Prostate gland (tissue), 2 donors: ENCODE measurements at regions not wholly inside any gene's neighbourhood (a gene's known extent, or its start where the extent isn't known, plus 50 kb on each side); places are given as distances from the start of the nearest gene placed in this dataset.

ENCODE experiments used
- DNase-seq: peaks from one replicate; pipeline ENCODE4 v3.0.0-alpha.2; 2019; ENCODE audit warnings: low spot score
- H3K27ac ChIP-seq, 2 donors: fragments of 200-600 bp; sonication (generic); 2 replicates each; pipeline ENCODE4 v1.5.1; 2017 to 2019
- H3K27me3 ChIP-seq: fragments of 200-600 bp; sonication (generic); replicated peaks from 2 replicates; pipeline ENCODE4 v1.5.1; 2019; ENCODE audit not compliant: insufficient read depth
- H3K36me3 ChIP-seq, 2 donors: fragments of 200-600 bp; sonication (generic); 1 replicate in 1 of 2; 2 replicates in 1 of 2; pipeline versions ENCODE4 v1.5.1 to v1.8.1; 2017 to 2019
- H3K4me1 ChIP-seq: fragments of 200-600 bp; sonication (generic); replicated peaks from 2 replicates; pipeline ENCODE4 v1.5.1; 2019
- H3K4me3 ChIP-seq, 2 donors: fragments of 200-600 bp; sonication (generic); 2 replicates each; pipeline ENCODE4 v1.5.1; 2017 to 2019
- H3K9me3 ChIP-seq: fragments of 200-600 bp; sonication (generic); 2 replicates; pipeline ENCODE4 v1.5.1; 2017
- POLR2A ChIP-seq: fragments of 450-650 bp; IDR thresholded peaks from one replicate; pipeline ENCODE4 v1.6.1; 2016; ENCODE audit warnings: antibody characterized with exemption, mild to moderate bottlenecking
- POLR2AphosphoS5 ChIP-seq: sonication (generic); formaldehyde crosslinking; IDR thresholded peaks from one replicate; pipeline ENCODE4 v1.6.1; 2017; ENCODE audit warnings: antibody characterized with exemption
- WGBS: methylation state at CpG from one replicate; pipeline ENCODE4 v1.1.5; 2018; 5-methylcytosine and 5-hydroxymethylcytosine counted together
- intact Hi-C: fragments of 100-400 bp; cut with DNase I; formaldehyde crosslinking; loops from one replicate; pipeline ENCODE4 v1.14.2; 2022
- TF ChIP-seq, protein P1 (sequence below), 4 experiments: fragments of 200-600 bp in 2 of 4; fragments of 450-650 bp in 2 of 4; sonication (generic) in 2 of 4; IDR thresholded peaks; 1 replicate in 3 of 4; 2 replicates in 1 of 4; pipeline ENCODE4 v1.5.1; 2016 to 2019; ENCODE audit warnings: antibody characterized with exemption in 4 of 4, mild to moderate bottlenecking in 2 of 4, moderate library complexity in 2 of 4

DNA sequence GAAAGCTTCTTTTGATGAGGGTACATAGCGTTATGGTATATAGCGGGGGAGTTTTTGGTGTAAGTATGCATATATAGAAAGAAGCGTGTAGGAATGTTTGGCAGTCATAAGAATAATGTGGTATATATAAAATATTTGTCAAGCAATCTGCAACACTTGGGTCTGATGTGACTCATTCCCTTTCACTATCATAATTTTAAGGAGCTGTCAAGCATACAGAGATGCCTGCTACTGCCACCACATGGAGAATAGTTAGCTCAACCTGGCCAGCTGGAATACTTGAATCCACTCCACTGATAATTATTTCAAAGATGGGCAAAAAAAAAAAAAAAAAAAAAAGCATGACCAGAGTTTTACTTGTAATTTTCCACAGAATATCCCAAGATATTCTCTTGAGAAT, 559.8 kb upstream of the REG3G start:
- Histone ChIP-seq H3K4me3 (no peak overlapping the region), H3K36me3 (no peaks in the 10 kb centered on the region), H3K27ac (no peak overlapping the region), H3K9me3 (no peaks in the 10 kb centered on the region), H3K27me3 (no peaks in the 10 kb centered on the region), H3K4me1 (no peaks in the 10 kb centered on the region)
- 93% methylated on average over 3 of the region's 3 CpGs for WGBS
- no peak for DNase-seq
- intact Hi-C loops = no loop called here
- TF ChIP-seq POLR2AphosphoS5 = no peak
- TF ChIP-seq, protein P1, sequence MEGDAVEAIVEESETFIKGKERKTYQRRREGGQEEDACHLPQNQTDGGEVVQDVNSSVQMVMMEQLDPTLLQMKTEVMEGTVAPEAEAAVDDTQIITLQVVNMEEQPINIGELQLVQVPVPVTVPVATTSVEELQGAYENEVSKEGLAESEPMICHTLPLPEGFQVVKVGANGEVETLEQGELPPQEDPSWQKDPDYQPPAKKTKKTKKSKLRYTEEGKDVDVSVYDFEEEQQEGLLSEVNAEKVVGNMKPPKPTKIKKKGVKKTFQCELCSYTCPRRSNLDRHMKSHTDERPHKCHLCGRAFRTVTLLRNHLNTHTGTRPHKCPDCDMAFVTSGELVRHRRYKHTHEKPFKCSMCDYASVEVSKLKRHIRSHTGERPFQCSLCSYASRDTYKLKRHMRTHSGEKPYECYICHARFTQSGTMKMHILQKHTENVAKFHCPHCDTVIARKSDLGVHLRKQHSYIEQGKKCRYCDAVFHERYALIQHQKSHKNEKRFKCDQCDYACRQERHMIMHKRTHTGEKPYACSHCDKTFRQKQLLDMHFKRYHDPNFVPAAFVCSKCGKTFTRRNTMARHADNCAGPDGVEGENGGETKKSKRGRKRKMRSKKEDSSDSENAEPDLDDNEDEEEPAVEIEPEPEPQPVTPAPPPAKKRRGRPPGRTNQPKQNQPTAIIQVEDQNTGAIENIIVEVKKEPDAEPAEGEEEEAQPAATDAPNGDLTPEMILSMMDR (IDR thresholded peaks at IDR 0.05) = no peak
- TF ChIP-seq POLR2A = no peak

DNA sequence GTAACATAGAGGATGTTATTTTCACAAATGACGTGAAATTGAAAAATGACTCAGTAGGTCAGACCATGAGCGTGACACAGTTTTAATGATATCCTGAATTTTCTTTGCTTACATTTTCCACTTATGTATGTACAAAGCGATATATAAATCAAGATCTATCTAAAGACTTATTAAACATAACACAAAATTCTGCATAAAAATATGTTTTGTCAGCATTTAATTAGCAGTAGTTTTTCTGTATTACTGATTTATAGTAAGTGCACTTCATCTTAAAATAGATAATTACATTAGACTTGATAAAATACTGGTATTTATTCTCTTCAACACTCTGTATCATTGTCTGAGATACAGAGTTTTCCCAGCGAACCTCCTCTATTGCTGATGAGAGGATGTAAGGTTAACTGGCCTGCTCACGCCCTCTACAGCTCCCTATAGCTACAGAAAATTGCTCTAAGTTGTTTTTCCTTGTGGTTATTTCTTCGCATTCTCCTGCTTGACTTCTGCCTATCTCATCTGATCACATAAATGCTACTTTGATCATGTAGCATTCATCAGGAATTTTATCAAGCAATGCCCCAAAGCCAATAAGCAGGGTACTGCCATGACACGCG, 548.8 kb upstream of the REG3G start:
- Histone ChIP-seq H3K36me3 (no peaks in the 10 kb centered on the region), H3K4me3 (no peak overlapping the region), H3K4me1 (no peaks in the 10 kb centered on the region), H3K27ac (no peak overlapping the region), H3K9me3 (no peaks in the 10 kb centered on the region), H3K27me3 (no peaks in the 10 kb centered on the region)
- no peak for DNase-seq
- WGBS = 89% methylated on average over 8 of the region's 8 CpGs
- TF ChIP-seq, protein P1 (IDR thresholded peaks at IDR 0.05) = no peak
- TF ChIP-seq POLR2AphosphoS5 (no peak), POLR2A (no peak)
- intact Hi-C loops = no loop called here

DNA sequence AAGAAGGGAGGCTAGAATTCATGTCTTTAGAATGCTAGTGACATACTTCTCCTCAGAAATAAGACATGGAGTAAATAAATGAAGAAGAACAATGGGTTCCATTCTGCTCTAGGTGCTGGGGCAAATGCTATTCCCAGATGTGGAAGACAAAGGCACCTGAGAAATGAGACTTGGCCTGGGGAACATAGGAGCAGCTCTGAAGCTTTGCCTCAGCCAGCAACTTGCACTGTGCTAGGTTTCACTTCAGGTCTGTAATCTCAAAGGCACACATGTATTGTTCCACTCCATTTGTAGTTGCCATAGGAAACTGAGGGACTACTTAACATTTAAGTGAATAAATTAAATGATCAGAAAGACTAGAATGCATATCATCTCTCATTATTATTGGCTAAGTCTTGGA, 538.9 kb upstream of the REG3G start:
- DNase-seq = no peak
- intact Hi-C loops = no loop called here
- Histone ChIP-seq H3K36me3 (no peaks in the 10 kb centered on the region), H3K4me3 (no peak overlapping the region), H3K27me3 (no peaks in the 10 kb centered on the region), H3K27ac (no peak overlapping the region), H3K9me3 (no peaks in the 10 kb centered on the region), H3K4me1 (no peaks in the 10 kb centered on the region)
- TF ChIP-seq, protein P1 (IDR thresholded peaks at IDR 0.05) = no peak
- TF ChIP-seq POLR2AphosphoS5 = no peak
- no peak for TF ChIP-seq POLR2A

DNA sequence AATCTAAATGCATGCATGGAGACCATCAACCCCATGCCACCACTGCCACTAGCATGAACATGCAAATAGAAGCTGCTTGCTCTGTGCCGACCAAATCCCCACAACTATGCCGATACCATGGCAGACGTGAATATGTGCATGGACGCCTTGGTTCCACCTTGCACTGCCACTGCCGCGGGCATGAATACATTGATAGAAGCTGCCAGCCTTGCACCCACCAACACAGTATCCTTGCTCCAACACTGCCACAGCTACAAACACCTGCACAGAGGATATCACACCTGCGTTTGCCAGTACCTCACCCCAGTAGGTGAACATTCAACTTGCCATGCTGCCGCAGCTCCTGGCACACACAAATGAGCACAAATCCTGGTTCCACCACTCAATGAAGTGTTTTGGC, 527.4 kb upstream of the REG3G start:
- no peak for DNase-seq
- TF ChIP-seq POLR2AphosphoS5 = no peak
- TF ChIP-seq POLR2A = no peak
- TF ChIP-seq, protein P1 (IDR thresholded peaks at IDR 0.05) = no peak
- 96% methylated on average over 8 of the region's 8 CpGs for WGBS
- intact Hi-C loops = no loop called here
- H3K36me3 ChIP-seq = no peaks in the 10 kb centered on the region
- H3K4me1 ChIP-seq = no peaks in the 10 kb centered on the region
- no peaks in the 10 kb centered on the region for H3K27me3 ChIP-seq
- H3K27ac ChIP-seq = no peak overlapping the region
- H3K4me3 ChIP-seq = no peak overlapping the region
- H3K9me3 ChIP-seq = no peaks in the 10 kb centered on the region

DNA sequence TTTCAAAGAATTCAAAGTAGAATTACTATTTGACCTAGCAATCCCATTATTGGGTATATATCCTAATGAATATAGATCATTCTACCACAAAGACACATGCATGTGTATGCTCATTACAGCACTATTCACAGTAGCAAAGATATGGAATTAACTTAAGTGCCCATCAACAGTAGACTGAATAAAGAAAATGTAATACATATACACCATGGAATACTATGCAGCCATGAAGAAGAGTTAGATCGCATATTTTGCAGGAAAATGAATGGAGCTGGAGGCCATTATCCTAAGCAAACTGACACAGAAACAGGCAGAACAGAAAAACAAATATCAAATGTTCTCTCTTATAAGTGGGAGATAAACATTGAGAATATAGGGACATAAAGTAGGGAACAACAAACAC, 519.2 kb upstream of the REG3G start:
- no peak overlapping the region for H3K27ac ChIP-seq
- H3K4me3 ChIP-seq = no peak overlapping the region
- intact Hi-C loops = no loop called here
- no peaks in the 10 kb centered on the region for H3K36me3 ChIP-seq
- no peaks in the 10 kb centered on the region for H3K27me3 ChIP-seq
- TF ChIP-seq POLR2A (no peak), POLR2AphosphoS5 (no peak)
- TF ChIP-seq, protein P1 (IDR thresholded peaks at IDR 0.05) = no peak
- no peaks in the 10 kb centered on the region for H3K9me3 ChIP-seq
- DNase-seq = no peak
- no peaks in the 10 kb centered on the region for H3K4me1 ChIP-seq
- 96% methylated on average over 1 of the region's 1 CpG for WGBS
